ENCODE measurements at regions not wholly inside any gene's neighbourhood (a gene's known extent, or its start where the extent isn't known, plus 50 kb on each side); places are given as distances from the start of the nearest gene placed in this dataset.
A peak's percentile ranks its signal among the peaks of the same experiment; 100 is the strongest.

DNA sequence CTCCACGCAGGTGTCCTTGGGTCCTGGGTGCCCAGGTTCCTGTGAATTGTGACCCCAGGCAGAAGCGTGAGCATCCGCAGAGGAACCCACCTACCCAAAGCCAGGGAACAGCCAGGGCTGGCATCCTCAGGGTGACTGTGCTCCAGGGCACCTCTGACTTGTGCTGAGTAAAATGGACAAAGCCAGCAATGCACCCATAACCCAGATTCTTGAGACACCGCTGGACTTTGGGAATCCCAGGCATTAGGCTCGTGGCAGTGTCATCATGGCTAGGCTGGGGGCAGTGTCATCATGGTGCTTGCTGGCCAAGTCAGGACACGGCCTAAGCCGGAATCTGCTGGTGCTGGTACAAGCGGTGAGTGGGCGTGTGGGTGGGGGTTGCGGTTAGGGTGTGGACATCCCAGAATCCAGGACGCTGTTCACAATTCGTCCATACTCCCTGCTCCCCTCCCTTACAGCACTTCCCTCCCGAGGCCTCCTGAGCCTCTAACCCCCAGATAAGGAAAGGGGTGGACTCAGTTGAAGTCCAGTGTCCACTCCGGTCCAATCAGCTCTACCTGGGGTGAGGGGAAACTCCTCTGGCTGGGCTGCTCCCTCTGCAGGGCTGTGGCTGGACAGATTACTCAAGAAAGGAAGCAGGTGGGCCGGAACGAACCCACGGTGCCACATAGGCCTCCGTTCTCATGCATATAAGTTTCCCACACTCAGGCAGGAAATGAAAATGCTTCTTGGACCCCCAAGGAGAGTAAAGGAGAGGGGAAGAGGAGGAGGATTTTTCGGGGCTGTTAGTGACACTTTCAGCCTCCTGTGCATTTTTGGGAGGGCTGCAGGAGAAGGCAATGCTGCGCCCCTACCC, 138.9 kb downstream of the SEC14L1 start:
- Histone ChIP-seq H3K4ac (ENCODE audit: low read depth, low read length) (no peak overlapping the region), H3K9ac (ENCODE audit: low read length) (no peak overlapping the region), H2BK5ac (ENCODE audit: low read length) (no peak overlapping the region), H4K5ac (ENCODE audit: low read length) (no peak overlapping the region), H3K4me1 (ENCODE audit: control insufficient read depth, low read depth, low read length) (peaks cover 11% of the 10 kb centered on the region), H2BK120ac (ENCODE audit: low read depth, low read length) (no peak overlapping the region), H3K27me3 (ENCODE audit: insufficient read depth, low read length, poor library complexity) (no peaks in the 10 kb centered on the region), H3K18ac (ENCODE audit: low read length) (no peak overlapping the region), H3K4me2 (ENCODE audit: low read length) (no peak overlapping the region), H3K79me2 (ENCODE audit: control insufficient read depth, insufficient read depth, low read length) (peaks cover 14% of the 10 kb centered on the region), H3K79me1 (ENCODE audit: low read length) (peaks cover 4% of the 10 kb centered on the region), H2AK5ac (ENCODE audit: low read length) (no peak overlapping the region), H3K4me3 (ENCODE audit: low read length) (no peak overlapping the region), H3K36me3 (ENCODE audit: control insufficient read depth, insufficient read depth, low read length) (no peaks in the 10 kb centered on the region), H2BK15ac (replicated peaks; ENCODE audit: low read depth) (no peak overlapping the region), H3K56ac (ENCODE audit: low read length) (peak overlapping the region; percentile 74), H3K27ac (ENCODE audit: low read depth, low read length) (no peak overlapping the region), H4K8ac (ENCODE audit: low read depth, low read length) (no peak overlapping the region), H3K23ac (ENCODE audit: low read length) (no peak overlapping the region)
- no peak for DNase-seq
- no CpG with 5 or more reads among the region's 20 CpGs for WGBS (ENCODE audit: extremely low coverage, insufficient coverage, low lambda C conversion rate)

- Histone ChIP-seq H3K9ac (ENCODE audit: low read length) (peak overlapping the region; percentile 17), H3K56ac (ENCODE audit: low read length) (peak overlapping the region; percentile 74), H3K4me2 (ENCODE audit: low read length) (peak overlapping the region; percentile 61), H2BK120ac (ENCODE audit: low read depth, low read length) (peak overlapping the region; percentile 39), H3K23ac (ENCODE audit: low read length) (no peak overlapping the region), H2BK5ac (ENCODE audit: low read length) (no peak overlapping the region), H3K36me3 (ENCODE audit: control insufficient read depth, insufficient read depth, low read length) (no peaks in the 10 kb centered on the region), H3K79me1 (ENCODE audit: low read length) (peaks cover 4% of the 10 kb centered on the region), H2AK5ac (ENCODE audit: low read length) (no peak overlapping the region), H3K4me1 (ENCODE audit: control insufficient read depth, low read depth, low read length) (peaks cover 11% of the 10 kb centered on the region), H3K27ac (ENCODE audit: low read depth, low read length) (no peak overlapping the region), H3K79me2 (ENCODE audit: control insufficient read depth, insufficient read depth, low read length) (peaks cover 19% of the 10 kb centered on the region), H3K27me3 (ENCODE audit: insufficient read depth, low read length, poor library complexity) (no peaks in the 10 kb centered on the region), H3K4ac (ENCODE audit: low read depth, low read length) (no peak overlapping the region), H3K18ac (ENCODE audit: low read length) (peak overlapping the region; percentile 35), H2BK15ac (replicated peaks; ENCODE audit: low read depth) (peak overlapping the region; percentile 9), H4K5ac (ENCODE audit: low read length) (no peak overlapping the region), H4K8ac (ENCODE audit: low read depth, low read length) (no peak overlapping the region), H3K4me3 (ENCODE audit: low read length) (no peak overlapping the region)
- no CpG with 5 or more reads among the region's 63 CpGs for WGBS (ENCODE audit: extremely low coverage, insufficient coverage, low lambda C conversion rate)
- DNase-seq: peak; percentile 37
These were observed 139.7 kb downstream of the SEC14L1 start for GRCh38 chr17:77280304-77281121.

DNA sequence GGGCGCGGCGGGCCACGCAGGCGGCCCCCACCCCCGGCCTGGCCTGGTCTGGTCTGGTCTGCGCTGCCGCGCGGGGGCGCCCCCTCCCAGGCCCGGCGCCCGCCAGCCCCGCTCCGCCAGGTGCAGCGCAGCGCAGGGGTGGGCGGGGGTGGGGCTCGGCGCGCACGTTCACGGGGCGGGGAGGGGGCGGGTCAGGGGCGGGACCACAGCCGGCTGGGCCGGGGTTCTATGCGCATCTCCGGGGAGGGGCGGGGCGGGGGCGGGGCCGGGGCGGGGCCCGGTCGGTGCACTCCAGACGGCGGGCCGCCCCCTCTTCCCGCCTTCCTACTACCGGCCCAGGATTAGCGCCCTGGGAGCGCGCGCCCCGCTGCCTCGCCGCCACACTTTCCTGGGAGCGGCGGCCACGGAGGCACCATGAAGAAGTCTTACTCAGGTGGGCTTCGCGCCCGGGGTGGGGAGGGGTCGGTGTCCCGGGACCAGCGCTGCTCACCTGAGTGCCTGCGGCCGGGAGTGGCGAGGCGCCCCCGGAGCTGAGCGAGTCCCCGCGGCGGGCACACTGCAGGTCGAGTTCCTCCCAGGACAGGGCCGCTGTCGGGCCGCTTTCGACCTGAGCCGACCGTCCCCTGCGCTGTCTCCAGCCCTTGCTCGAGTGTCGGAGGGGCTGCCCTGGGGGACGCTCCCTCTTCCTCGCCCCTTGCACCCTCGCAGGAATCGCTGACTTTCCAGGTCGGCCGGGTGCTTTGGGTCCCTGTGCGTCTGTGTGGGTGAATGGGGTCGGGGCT, 140.5 kb downstream of the SEC14L1 start:
- Histone ChIP-seq H3K79me2 (ENCODE audit: control insufficient read depth, insufficient read depth, low read length) (peaks cover 27% of the 10 kb centered on the region), H3K4ac (ENCODE audit: low read depth, low read length) (no peak overlapping the region), H3K9ac (ENCODE audit: low read length) (peak overlapping the region; percentile 89), H2BK120ac (ENCODE audit: low read depth, low read length) (peak overlapping the region; percentile 39), H3K18ac (ENCODE audit: low read length) (peak overlapping the region; percentile 35), H3K23ac (ENCODE audit: low read length) (peak overlapping the region; percentile 15), H3K4me3 (ENCODE audit: low read length) (peak overlapping the region; percentile 69), H3K36me3 (ENCODE audit: control insufficient read depth, insufficient read depth, low read length) (no peaks in the 10 kb centered on the region), H4K5ac (ENCODE audit: low read length) (no peak overlapping the region), H4K8ac (ENCODE audit: low read depth, low read length) (no peak overlapping the region), H3K27me3 (ENCODE audit: insufficient read depth, low read length, poor library complexity) (no peaks in the 10 kb centered on the region), H3K56ac (ENCODE audit: low read length) (peak overlapping the region; percentile 94), H3K4me2 (ENCODE audit: low read length) (peak overlapping the region; percentile 98), H3K4me1 (ENCODE audit: control insufficient read depth, low read depth, low read length) (peaks cover 13% of the 10 kb centered on the region), H2BK15ac (replicated peaks; ENCODE audit: low read depth) (peak overlapping the region; percentile 9), H2BK5ac (ENCODE audit: low read length) (no peak overlapping the region), H2AK5ac (ENCODE audit: low read length) (no peak overlapping the region), H3K79me1 (ENCODE audit: low read length) (peaks cover 6% of the 10 kb centered on the region), H3K27ac (ENCODE audit: low read depth, low read length) (no peak overlapping the region)
- peak; percentile 72 for DNase-seq
- WGBS (ENCODE audit: extremely low coverage, insufficient coverage, low lambda C conversion rate): no CpG with 5 or more reads among the region's 86 CpGs

GRCh38 chr17:77281904-77282367, 141.2 kb downstream of the SEC14L1 start:
- peak overlapping the region; percentile 98 for H3K4me2 ChIP-seq (ENCODE audit: low read length)
- no peak overlapping the region for H2BK15ac ChIP-seq (replicated peaks; ENCODE audit: low read depth)
- H4K5ac ChIP-seq (ENCODE audit: low read length): no peak overlapping the region
- whole genome bisulfite sequencing (ENCODE audit: extremely low coverage, insufficient coverage, low lambda C conversion rate): no CpG with 5 or more reads among the region's 20 CpGs
- no peaks in the 10 kb centered on the region for H3K27me3 ChIP-seq (ENCODE audit: insufficient read depth, low read length, poor library complexity)
- DNase-seq: peak; percentile 52
- H2AK5ac ChIP-seq (ENCODE audit: low read length): no peak overlapping the region
- H3K36me3 ChIP-seq (ENCODE audit: control insufficient read depth, insufficient read depth, low read length): no peaks in the 10 kb centered on the region
- H4K8ac ChIP-seq (ENCODE audit: low read depth, low read length): no peak overlapping the region
- peak overlapping the region; percentile 94 for H3K56ac ChIP-seq (ENCODE audit: low read length)
- no peak overlapping the region for H2BK5ac ChIP-seq (ENCODE audit: low read length)
- H3K23ac ChIP-seq (ENCODE audit: low read length): peak overlapping the region; percentile 15
- H3K18ac ChIP-seq (ENCODE audit: low read length): no peak overlapping the region
- peak overlapping the region; percentile 89 for H3K9ac ChIP-seq (ENCODE audit: low read length)
- peaks cover 30% of the 10 kb centered on the region for H3K79me2 ChIP-seq (ENCODE audit: control insufficient read depth, insufficient read depth, low read length)
- no peak overlapping the region for H3K27ac ChIP-seq (ENCODE audit: low read depth, low read length)
- H3K4me1 ChIP-seq (ENCODE audit: control insufficient read depth, low read depth, low read length): peaks cover 13% of the 10 kb centered on the region
- H3K79me1 ChIP-seq (ENCODE audit: low read length): peaks cover 6% of the 10 kb centered on the region
- H2BK120ac ChIP-seq (ENCODE audit: low read depth, low read length): no peak overlapping the region
- no peak overlapping the region for H3K4ac ChIP-seq (ENCODE audit: low read depth, low read length)
- peak overlapping the region; percentile 69 for H3K4me3 ChIP-seq (ENCODE audit: low read length)

All from mesendoderm (in vitro differentiated cells).